Nephron (organoid): ENCODE measurements at regions not wholly inside any gene's neighbourhood (a gene's known extent, or its start where the extent isn't known, plus 50 kb on each side); places are given as distances from the start of the nearest gene placed in this dataset.

Source experiments
- H3K27ac Mint-ChIP-seq, 3 experiments: 2 replicates each; pipeline ENCODE4 v1.8.0; 2020; ENCODE audit warnings: mixed read lengths in 3 of 3, mild to moderate bottlenecking in 2 of 3, moderate library complexity in 1 of 3
- H3K27me3 Mint-ChIP-seq: 2 replicates; pipeline ENCODE4 v1.8.0; 2021; ENCODE audit warnings: low read depth, mild to moderate bottlenecking, moderate library complexity, mixed read lengths
- H3K36me3 Mint-ChIP-seq: 2 replicates; pipeline ENCODE4 v1.8.0; 2020; ENCODE audit warnings: low read depth, mixed read lengths
- H3K4me1 Mint-ChIP-seq: 2 replicates; pipeline ENCODE4 v1.8.0; 2020; ENCODE audit warnings: mixed read lengths
- H3K4me3 Mint-ChIP-seq, 3 experiments: 2 replicates each; pipeline ENCODE4 v1.8.0; 2020; ENCODE audit warnings: mild to moderate bottlenecking in 3 of 3, mixed read lengths in 3 of 3, moderate library complexity in 2 of 3
- H3K9me3 Mint-ChIP-seq: 2 replicates; pipeline ENCODE4 v1.8.0; 2020; ENCODE audit warnings: mixed read lengths
- TF ChIP-seq, protein P1 (sequence below), 3 experiments: fragments of 200-600 bp; sonication (generic); IDR thresholded peaks; one replicate each; pipeline ENCODE4 v1.5.0; 2021; ENCODE audit warnings: antibody characterized with exemption in 3 of 3; ENCODE audit not compliant: unreplicated experiment in 3 of 3

DNA sequence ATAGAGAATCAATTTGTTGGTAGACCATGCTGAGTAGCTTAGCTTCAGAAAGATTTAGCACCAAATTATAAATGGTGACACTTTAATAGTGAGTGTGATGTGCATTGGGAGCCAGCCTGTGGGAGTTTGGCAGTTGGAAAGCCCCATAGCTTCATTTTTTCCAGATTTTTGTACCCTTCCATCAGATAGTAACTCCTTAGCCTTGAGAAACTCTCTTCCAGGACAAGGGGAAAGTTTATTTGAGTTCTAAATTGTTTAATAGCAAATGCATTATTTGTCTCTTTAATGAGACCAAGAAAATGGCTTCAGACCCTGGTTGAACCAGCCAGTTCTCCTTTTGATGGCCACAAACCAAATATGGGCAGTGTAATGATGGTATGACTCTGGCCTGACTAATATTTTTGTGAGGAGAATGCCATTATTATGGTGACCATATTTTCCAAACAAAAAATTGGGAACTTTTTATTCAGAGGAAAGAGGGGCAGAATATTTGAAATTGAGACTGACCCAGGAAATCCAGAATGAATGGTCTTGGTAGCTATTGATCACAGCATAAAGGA lies 49.8 kb downstream of the PLCE1 start:
- Mint-ChIP-seq H3K36me3 (no peaks in the 10 kb centered on the region), H3K4me1 (peaks cover 37% of the 10 kb centered on the region), H3K4me3 (no peak overlapping the region), H3K27ac (peak overlapping the region in 2 of 3 experiments; percentile 12 to 66), H3K27me3 (peaks cover 3% of the 10 kb centered on the region), H3K9me3 (no peaks in the 10 kb centered on the region)
- TF ChIP-seq, protein P1, sequence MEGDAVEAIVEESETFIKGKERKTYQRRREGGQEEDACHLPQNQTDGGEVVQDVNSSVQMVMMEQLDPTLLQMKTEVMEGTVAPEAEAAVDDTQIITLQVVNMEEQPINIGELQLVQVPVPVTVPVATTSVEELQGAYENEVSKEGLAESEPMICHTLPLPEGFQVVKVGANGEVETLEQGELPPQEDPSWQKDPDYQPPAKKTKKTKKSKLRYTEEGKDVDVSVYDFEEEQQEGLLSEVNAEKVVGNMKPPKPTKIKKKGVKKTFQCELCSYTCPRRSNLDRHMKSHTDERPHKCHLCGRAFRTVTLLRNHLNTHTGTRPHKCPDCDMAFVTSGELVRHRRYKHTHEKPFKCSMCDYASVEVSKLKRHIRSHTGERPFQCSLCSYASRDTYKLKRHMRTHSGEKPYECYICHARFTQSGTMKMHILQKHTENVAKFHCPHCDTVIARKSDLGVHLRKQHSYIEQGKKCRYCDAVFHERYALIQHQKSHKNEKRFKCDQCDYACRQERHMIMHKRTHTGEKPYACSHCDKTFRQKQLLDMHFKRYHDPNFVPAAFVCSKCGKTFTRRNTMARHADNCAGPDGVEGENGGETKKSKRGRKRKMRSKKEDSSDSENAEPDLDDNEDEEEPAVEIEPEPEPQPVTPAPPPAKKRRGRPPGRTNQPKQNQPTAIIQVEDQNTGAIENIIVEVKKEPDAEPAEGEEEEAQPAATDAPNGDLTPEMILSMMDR (IDR thresholded peaks at IDR 0.05; ENCODE audit: unreplicated experiment in 3 of 3), result no peak

- peaks cover 40% of the 10 kb centered on the region for H3K4me1 Mint-ChIP-seq
- H3K9me3 Mint-ChIP-seq, result no peaks in the 10 kb centered on the region
- TF ChIP-seq, protein P1 (IDR thresholded peaks at IDR 0.05; ENCODE audit: unreplicated experiment in 3 of 3), result no peak
- no peak overlapping the region for H3K4me3 Mint-ChIP-seq
- no peaks in the 10 kb centered on the region for H3K27me3 Mint-ChIP-seq
- peak overlapping the region in 2 of 3 experiments; percentile 71 to 74 for H3K27ac Mint-ChIP-seq
- no peaks in the 10 kb centered on the region for H3K36me3 Mint-ChIP-seq
These were observed 52.4 kb downstream of the PLCE1 start for GRCh38 chr10:94046098-94046497.

- no peak overlapping the region for H3K27ac Mint-ChIP-seq
- no peaks in the 10 kb centered on the region for H3K36me3 Mint-ChIP-seq
- TF ChIP-seq, protein P1 (IDR thresholded peaks at IDR 0.05; ENCODE audit: unreplicated experiment in 3 of 3), result no peak
These were observed 53.6 kb downstream of the PLCE1 start for GRCh38 chr10:94047293-94047692.

DNA sequence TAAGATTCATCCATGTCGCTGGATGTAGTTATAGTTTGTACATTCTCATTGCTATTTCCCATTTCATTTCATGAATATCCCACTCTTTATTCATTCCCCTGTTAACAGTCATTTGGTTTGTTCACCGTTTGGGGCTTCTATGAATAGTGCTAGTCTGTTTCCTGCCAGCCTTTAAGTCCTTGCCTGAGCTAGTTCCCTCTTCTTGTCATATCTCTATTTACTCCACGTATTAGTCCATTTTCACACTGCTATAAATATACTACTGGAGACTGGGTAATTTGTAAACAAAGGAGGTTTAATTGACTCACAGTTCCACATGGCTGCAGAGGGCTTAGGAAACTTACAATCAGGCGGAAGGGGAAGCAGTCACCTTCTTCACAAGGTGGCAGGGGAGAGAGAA lies 56.2 kb downstream of the PLCE1 start:
- H3K27ac Mint-ChIP-seq, result no peak overlapping the region
- no peaks in the 10 kb centered on the region for H3K9me3 Mint-ChIP-seq
- no peaks in the 10 kb centered on the region for H3K27me3 Mint-ChIP-seq
- peaks cover 43% of the 10 kb centered on the region for H3K4me1 Mint-ChIP-seq
- H3K4me3 Mint-ChIP-seq, result no peak overlapping the region
- TF ChIP-seq, protein P1 (IDR thresholded peaks at IDR 0.05; ENCODE audit: unreplicated experiment in 3 of 3), result no peak
- H3K36me3 Mint-ChIP-seq, result no peaks in the 10 kb centered on the region

More at GRCh38 chr10:94047293-94047692, 53.6 kb downstream of the PLCE1 start:
- no peak overlapping the region for H3K4me3 Mint-ChIP-seq
- H3K9me3 Mint-ChIP-seq, result no peaks in the 10 kb centered on the region
- no peaks in the 10 kb centered on the region for H3K27me3 Mint-ChIP-seq
- H3K4me1 Mint-ChIP-seq, result peaks cover 36% of the 10 kb centered on the region

- Mint-ChIP-seq H3K36me3 (no peaks in the 10 kb centered on the region), H3K27me3 (no peaks in the 10 kb centered on the region), H3K9me3 (no peaks in the 10 kb centered on the region), H3K4me1 (peaks cover 34% of the 10 kb centered on the region), H3K4me3 (no peak overlapping the region), H3K27ac (peak overlapping the region in 1 of 3 experiments; percentile 9)
- TF ChIP-seq, protein P1 (IDR thresholded peaks at IDR 0.05; ENCODE audit: unreplicated experiment in 3 of 3), result no peak
These were observed 58.5 kb downstream of the PLCE1 start for GRCh38 chr10:94052281-94052680.
